ENCODE measurements at regions not wholly inside any gene's neighbourhood (a gene's known extent, or its start where the extent isn't known, plus 50 kb on each side); places are given as distances from the start of the nearest gene placed in this dataset.

DNA sequence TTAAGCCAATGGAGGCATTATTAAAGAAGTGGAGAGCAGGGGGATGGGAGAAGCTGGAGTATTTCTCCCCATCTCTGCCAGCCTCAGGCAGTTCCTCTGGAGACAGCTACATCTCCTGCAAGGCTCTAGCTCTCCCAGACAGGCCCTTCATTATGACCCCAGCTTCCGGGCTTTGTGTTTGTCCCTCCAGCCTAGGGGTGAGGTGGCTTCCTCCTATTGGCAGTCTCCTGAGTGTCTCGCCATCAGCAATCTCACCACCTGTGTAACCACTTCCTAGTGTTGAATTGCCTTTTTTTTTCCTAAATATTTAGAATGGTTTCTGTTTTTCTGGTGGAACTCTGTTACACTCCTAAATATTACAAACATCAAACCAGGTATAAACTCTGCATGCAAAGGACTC, 122.3 kb downstream of the FAM174B start:
- H3K4me1 ChIP-seq = no peaks in the 10 kb centered on the region
- ChIA-PET POLR2A (no interaction called here), CTCF (interaction anchor here (4.5 kb wide), 1 partner anchor 11 kb away, joined by 18 read pairs; no protein-coding TSS in a partner anchor)
- TF ChIP-seq, protein P1, sequence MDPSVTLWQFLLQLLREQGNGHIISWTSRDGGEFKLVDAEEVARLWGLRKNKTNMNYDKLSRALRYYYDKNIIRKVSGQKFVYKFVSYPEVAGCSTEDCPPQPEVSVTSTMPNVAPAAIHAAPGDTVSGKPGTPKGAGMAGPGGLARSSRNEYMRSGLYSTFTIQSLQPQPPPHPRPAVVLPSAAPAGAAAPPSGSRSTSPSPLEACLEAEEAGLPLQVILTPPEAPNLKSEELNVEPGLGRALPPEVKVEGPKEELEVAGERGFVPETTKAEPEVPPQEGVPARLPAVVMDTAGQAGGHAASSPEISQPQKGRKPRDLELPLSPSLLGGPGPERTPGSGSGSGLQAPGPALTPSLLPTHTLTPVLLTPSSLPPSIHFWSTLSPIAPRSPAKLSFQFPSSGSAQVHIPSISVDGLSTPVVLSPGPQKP (IDR thresholded peaks at IDR 0.05; ENCODE audit: low read depth, low read length) = no peak
- TF ChIP-seq MYC (IDR thresholded peaks at IDR 0.05; ENCODE audit: borderline replicate concordance, low read length) (no peak), CBX2 (IDR thresholded peaks at IDR 0.05; ENCODE audit: borderline replicate concordance, low read depth) (no peak), NFE2L2 (conservative IDR thresholded peaks at IDR 0.05; ENCODE audit: low read length) (no peak)
- TF ChIP-seq, protein P2, sequence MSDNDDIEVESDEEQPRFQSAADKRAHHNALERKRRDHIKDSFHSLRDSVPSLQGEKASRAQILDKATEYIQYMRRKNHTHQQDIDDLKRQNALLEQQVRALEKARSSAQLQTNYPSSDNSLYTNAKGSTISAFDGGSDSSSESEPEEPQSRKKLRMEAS (IDR thresholded peaks at IDR 0.05) = no peak
- H3K4me2 ChIP-seq = no peak overlapping the region
- no peak overlapping the region for H3K27ac ChIP-seq
- DNase-seq (ENCODE audit: low read depth in 1 of 2, low spot score in 1 of 2) (no peak), FAIRE-seq (no peak), ATAC-seq (no peak)
- WGBS (ENCODE audit: missing lambda C conversion rate) = 4% methylated on average over 2 of the region's 2 CpGs
- H3K4me3 ChIP-seq = no peak overlapping the region
- peaks cover 14% of the 10 kb centered on the region for H3K9me3 ChIP-seq

DNA sequence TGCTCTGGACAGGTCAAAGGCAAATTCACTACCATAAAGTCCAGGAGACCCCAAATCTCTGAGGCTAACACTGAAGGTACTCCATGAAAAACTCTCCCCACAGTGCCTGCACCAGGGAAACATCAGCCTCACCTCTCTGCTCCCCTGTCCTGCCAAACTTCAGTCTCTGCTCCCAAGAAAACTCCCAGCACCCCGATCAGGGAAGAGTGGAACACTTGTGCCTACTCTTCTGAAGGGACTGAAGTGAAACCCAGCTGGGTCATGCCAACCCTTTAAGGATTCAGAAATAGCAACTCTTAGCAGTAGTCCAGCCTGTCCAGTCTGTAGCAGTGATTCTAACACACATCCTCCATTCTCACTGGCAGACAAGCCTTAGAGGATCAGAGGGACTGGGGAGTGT, 124.2 kb downstream of the FAM174B start:
- CTCF ChIA-PET = interaction anchor here (0.7 to 3.0 kb wide), 3 partner anchors 9 to 183 kb away, joined by 3 to 16 read pairs (median 5); no protein-coding TSS in a partner anchor

DNA sequence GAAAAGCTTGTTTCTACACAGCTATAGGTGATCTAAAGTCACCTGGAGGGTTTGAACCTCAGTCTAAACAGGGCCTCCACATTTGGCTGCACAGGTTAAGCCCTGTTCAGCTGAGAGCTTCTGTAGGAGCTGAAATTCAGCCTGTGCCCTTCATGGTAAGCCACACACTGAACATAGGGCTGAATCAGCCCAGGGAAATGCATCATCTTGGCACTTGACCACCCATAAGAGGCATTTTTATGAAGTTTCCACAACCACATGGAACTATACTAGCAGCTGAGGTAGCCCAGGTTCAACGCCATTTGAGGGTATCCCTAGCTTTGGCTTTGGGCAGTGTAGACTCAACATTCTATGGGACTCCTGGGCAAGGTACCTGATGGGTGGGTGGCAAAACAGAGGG, 126.8 kb downstream of the FAM174B start:
- H3K4me2 ChIP-seq = no peak overlapping the region
- ChIA-PET POLR2A (no interaction called here), CTCF (interaction anchor here (1.3 kb wide), 1 partner anchor 186 kb away, joined by 5 read pairs; no protein-coding TSS in a partner anchor)
- 0% methylated on average over 1 of the region's 1 CpG for WGBS (ENCODE audit: missing lambda C conversion rate)
- H3K9me3 ChIP-seq = no peaks in the 10 kb centered on the region
- H3K4me3 ChIP-seq = no peak overlapping the region
- DNase-seq (ENCODE audit: low read depth in 1 of 2, low spot score in 1 of 2) (no peak), ATAC-seq (no peak), FAIRE-seq (no peak)
- no peaks in the 10 kb centered on the region for H3K4me1 ChIP-seq
- no peak for TF ChIP-seq ZFP36 (IDR thresholded peaks at IDR 0.05; ENCODE audit: borderline replicate concordance, partially characterized antibody)
- TF ChIP-seq ZC3H11A (IDR thresholded peaks at IDR 0.05) = no peak
- TF ChIP-seq EHF (CRISPR knock-in tag; IDR thresholded peaks at IDR 0.05) = no peak
- TF ChIP-seq RNF2 (IDR thresholded peaks at IDR 0.05; ENCODE audit: borderline replicate concordance, low read depth) = no peak
- TF ChIP-seq MAFK (IDR thresholded peaks at IDR 0.05; ENCODE audit: partially characterized antibody) = no peak
- TF ChIP-seq CEBPB (IDR thresholded peaks at IDR 0.05) = no peak
- TF ChIP-seq BHLHE40 (IDR thresholded peaks at IDR 0.05; ENCODE audit: low read depth, low read length) = no peak
- TF ChIP-seq, protein P3, sequence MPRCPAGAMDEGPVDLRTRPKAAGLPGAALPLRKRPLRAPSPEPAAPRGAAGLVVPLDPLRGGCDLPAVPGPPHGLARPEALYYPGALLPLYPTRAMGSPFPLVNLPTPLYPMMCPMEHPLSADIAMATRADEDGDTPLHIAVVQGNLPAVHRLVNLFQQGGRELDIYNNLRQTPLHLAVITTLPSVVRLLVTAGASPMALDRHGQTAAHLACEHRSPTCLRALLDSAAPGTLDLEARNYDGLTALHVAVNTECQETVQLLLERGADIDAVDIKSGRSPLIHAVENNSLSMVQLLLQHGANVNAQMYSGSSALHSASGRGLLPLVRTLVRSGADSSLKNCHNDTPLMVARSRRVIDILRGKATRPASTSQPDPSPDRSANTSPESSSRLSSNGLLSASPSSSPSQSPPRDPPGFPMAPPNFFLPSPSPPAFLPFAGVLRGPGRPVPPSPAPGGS (IDR thresholded peaks at IDR 0.05) = no peak
- TF ChIP-seq, protein P4, sequence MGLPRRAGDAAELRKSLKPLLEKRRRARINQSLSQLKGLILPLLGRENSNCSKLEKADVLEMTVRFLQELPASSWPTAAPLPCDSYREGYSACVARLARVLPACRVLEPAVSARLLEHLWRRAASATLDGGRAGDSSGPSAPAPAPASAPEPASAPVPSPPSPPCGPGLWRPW (IDR thresholded peaks at IDR 0.05) = no peak
- TF ChIP-seq MAZ (IDR thresholded peaks at IDR 0.05; ENCODE audit: borderline replicate concordance, low read depth, low read length) = no peak
- TF ChIP-seq HEYL (CRISPR knock-in tag; IDR thresholded peaks at IDR 0.05) = no peak
- TF ChIP-seq, protein P5, sequence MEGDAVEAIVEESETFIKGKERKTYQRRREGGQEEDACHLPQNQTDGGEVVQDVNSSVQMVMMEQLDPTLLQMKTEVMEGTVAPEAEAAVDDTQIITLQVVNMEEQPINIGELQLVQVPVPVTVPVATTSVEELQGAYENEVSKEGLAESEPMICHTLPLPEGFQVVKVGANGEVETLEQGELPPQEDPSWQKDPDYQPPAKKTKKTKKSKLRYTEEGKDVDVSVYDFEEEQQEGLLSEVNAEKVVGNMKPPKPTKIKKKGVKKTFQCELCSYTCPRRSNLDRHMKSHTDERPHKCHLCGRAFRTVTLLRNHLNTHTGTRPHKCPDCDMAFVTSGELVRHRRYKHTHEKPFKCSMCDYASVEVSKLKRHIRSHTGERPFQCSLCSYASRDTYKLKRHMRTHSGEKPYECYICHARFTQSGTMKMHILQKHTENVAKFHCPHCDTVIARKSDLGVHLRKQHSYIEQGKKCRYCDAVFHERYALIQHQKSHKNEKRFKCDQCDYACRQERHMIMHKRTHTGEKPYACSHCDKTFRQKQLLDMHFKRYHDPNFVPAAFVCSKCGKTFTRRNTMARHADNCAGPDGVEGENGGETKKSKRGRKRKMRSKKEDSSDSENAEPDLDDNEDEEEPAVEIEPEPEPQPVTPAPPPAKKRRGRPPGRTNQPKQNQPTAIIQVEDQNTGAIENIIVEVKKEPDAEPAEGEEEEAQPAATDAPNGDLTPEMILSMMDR (IDR thresholded peaks at IDR 0.05) = no peak
- TF ChIP-seq, protein P6, sequence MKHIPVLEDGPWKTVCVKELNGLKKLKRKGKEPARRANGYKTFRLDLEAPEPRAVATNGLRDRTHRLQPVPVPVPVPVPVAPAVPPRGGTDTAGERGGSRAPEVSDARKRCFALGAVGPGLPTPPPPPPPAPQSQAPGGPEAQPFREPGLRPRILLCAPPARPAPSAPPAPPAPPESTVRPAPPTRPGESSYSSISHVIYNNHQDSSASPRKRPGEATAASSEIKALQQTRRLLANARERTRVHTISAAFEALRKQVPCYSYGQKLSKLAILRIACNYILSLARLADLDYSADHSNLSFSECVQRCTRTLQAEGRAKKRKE (CRISPR knock-in tag; IDR thresholded peaks at IDR 0.05; ENCODE audit: low read depth) = no peak
- no peak for TF ChIP-seq SREBF2 (IDR thresholded peaks at IDR 0.05)
- no peak for TF ChIP-seq TP53 (CRISPR knock-in tag; IDR thresholded peaks at IDR 0.05)
- no peak overlapping the region for H3K27ac ChIP-seq

More for the DNA sequence above, 124.2 kb downstream of the FAM174B start:
- no peak overlapping the region for H3K27ac ChIP-seq
- TF ChIP-seq JUN (IDR thresholded peaks at IDR 0.05) = no peak
- no peak for TF ChIP-seq EHMT2 (IDR thresholded peaks at IDR 0.05; ENCODE audit: low read depth)
- TF ChIP-seq, protein P7, sequence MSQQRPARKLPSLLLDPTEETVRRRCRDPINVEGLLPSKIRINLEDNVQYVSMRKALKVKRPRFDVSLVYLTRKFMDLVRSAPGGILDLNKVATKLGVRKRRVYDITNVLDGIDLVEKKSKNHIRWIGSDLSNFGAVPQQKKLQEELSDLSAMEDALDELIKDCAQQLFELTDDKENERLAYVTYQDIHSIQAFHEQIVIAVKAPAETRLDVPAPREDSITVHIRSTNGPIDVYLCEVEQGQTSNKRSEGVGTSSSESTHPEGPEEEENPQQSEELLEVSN (IDR thresholded peaks at IDR 0.05; ENCODE audit: borderline replicate concordance, low read depth) = no peak
- TF ChIP-seq NFE2L2 (conservative IDR thresholded peaks at IDR 0.05; ENCODE audit: low read length) = no peak
- no peak for TF ChIP-seq TP53 (CRISPR knock-in tag; IDR thresholded peaks at IDR 0.05)
- no peak overlapping the region for H3K4me2 ChIP-seq
- H3K4me1 ChIP-seq = no peaks in the 10 kb centered on the region
- H3K4me3 ChIP-seq = no peak overlapping the region
- POLR2A ChIA-PET = no interaction called here
- 0% methylated on average over 1 of the region's 1 CpG for WGBS (ENCODE audit: missing lambda C conversion rate)
- no peak for DNase-seq (ENCODE audit: low read depth in 1 of 2, low spot score in 1 of 2)
- peaks cover 14% of the 10 kb centered on the region for H3K9me3 ChIP-seq
- peak in 1 of 2 experiments; percentile 51; a peak in 3 of 6 replicates for ATAC-seq
- no peak for FAIRE-seq

All from A549 (cell line).